Hematopoietic multipotent progenitor cell treated with erythropoietin and hydrocortisone succinate and interleukin-3 and kit ligand, for 6 days (in vitro differentiated cells): ENCODE measurements at regions not wholly inside any gene's neighbourhood (a gene's known extent, or its start where the extent isn't known, plus 50 kb on each side); places are given as distances from the start of the nearest gene placed in this dataset.

Source experiments
- DNase-seq: peaks from one replicate; pipeline ENCODE4 v3.0.0-alpha.2; 2015

DNA sequence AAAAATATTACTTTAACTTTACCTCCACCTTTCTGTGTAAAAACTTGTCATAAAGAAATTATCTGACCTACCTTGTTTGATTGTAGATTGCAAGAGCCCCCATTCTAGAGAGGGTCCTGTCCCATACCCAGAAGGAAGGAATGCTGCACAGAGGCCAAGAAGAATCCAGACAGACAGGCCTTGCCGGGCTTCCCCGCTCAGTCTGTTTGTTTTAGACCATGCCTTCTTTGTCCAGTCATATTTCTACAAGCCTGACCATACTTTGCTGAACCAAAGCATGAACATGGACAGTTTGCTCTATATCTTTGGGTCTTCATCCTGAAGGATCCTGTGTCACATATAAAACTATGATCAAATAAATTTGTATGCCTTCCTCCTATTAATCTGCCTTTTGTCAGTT lies 95.8 kb upstream of the MYCBP2 start:
- no peak for DNase-seq

DNA sequence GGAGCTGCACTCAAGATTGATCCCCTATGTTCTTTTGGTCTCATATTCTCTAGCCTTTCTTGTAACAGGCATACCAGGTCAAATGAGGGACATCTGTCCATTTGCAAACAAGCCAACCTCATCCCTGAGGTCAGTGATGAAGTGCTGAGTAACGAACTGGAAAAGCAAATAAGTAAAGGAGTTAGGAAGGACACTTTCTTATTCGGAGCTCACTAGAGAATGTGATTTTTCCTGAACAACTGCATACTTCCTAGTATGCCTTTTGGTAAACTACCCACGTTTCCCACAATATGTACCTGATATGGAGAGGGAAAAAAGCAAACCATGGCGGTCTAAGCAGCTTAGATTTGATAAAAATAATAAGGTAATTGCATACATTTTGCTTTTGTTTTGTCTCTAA lies 91.0 kb upstream of the MYCBP2 start:
- DNase-seq = no peak

DNA sequence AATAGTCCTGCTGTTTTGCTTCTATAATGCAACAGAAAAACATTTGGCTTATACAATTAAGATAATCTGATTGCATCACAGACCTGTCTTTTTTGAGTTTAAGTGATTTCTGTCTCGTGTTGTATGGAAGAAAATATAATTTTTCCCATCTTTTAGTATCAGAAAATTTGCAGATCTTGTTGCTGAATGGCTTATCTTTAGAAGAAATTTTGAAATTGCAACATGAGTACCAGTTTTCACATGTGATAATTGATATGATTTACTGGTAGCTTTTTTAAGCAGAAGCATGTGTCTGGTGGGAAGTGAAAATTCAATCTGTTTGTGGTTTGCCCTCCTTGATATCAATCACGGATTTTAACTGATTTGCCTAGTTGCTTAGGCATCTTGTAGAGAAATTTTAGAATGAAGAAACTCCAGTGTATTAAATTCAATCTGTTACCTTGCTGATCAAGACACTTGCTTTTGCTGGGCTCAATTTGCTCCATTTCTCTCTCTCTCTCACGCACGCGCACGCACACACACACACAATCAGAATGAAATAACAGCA lies 89.8 kb upstream of the MYCBP2 start:
- DNase-seq = peak; percentile 12

DNA sequence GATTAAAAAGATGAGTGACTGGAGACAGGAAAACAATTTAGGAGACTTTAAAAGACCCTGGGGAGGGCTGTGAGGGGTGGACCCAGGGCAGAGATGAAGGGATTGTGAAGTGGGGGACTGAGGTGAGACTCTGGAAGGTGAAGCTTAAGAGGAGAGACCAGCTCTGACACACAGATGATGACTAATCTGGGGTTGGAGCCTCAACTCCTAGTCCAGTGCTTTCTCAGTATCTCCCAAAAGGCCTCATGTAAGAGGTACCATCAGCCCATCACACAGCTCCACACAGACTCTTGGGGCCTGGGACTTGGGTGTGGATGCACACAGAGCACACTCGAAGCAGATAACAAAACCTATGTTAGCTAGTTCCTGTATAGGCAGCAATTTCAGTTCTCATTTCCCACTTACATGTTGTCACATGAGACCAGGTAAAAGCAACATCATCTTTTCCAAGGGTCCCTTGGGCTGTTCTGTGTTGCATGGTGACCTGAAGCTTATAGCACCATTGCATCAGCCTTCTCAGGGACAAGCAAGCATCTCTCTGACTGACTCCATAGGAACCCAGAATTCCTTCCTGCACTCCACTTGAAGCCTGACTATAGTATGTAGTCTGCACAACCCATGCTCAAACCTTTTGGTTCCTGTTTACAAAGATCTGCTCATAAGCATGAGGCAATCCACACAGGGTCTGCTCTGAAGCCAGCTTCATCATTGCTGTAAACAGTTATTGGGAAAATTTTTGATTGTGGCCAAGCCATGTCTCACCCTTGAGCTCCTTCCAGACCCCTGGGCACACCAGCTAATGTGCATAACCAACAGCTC lies 88.6 kb upstream of the MYCBP2 start:
- DNase-seq = no peak

DNA sequence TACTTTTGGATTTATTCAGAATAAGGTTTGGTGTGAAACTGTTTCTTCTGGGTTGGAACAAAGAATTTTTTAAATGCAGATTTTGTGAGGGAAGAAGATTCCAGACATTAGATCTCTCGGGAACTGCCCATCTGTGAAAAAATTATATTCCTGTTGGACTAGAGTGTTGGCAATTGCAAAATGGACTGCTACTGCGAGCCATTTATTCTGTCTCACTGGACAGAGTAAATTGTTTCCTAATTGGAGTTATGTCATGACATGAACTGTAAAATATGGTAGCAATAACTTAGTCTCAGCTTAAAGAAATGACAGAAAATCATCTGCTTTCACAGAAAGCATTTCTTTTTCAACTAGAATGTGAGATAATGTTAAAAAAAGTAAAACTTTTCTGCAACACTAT lies 86.0 kb upstream of the MYCBP2 start:
- no peak for DNase-seq

DNA sequence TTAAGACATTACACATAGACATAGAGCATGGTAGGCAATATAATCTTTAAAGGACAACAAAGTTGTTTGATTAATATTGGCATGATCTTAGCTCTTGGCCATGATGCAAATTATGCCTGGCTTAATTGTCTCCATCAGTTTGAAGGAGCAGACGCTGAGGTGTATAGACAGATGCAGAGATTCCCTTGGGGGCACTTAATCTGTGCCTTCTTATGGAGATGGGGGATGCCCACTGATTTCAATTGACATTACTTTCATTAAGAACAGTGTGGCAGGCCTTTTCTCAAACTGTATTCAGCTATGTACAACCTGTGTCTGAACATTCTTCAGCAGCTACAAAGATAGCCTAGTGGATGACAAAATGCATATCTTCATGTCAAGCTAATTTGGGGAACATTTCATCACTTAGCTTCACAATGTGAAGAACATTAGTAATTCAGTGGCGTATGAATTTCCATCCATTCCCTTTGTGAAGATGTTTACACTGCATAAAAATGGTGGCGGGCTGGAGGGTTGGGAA lies 85.3 kb upstream of the MYCBP2 start:
- no peak for DNase-seq

DNA sequence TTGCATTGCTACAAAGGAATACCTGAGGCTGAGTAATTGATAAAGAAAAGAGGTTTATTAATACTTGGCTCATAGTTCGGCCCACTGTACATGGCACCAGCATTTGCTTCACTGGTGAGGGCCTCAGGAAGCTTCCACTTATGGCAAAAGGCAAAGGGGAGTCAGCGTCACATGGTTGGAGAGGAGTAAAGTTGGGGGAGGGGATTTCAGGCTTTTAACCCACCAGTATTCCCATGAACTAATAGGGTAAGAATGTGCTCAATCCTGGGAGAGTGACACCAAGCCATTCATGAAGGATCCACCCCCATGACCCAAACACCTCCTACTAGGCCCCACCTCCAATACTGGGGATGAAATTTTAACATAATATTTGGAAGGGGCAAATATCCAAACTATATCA lies 82.5 kb upstream of the MYCBP2 start:
- DNase-seq = no peak

DNA sequence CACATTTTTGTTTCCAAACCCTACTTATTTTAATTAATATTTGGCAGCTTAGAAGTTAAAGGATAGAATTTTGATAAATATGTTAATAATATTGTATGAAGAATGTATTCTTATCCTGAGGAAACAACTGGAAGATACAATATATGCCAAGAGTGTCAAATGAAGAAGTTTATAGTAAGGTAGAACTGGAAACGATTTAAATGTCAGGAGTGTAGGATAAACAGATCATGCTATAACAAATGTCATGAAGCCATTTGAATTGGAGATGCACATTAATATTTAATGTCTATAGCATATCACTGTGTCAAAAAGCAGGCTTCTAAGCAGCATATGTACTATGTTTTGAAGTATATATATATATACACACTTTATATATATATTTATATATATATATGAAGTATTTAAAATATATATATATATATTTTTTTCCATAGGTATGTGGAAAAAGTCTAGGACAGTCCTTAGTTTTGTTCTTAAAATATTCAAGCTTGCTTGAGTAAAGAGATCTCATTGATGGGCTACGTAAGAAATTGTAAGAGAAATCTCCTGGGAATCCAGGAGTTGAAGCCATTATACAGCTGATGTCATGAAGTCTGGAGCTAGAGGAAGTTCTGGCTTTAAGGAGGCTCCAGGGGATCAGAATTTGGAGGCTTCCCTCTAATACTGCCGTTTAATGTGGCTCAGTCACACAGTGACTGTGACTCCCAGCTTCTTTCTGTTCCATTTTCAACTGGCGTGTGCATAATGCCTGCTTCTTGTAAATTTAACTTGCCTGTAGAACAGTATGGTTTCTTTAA lies 79.9 kb upstream of the MYCBP2 start:
- DNase-seq = no peak

DNA sequence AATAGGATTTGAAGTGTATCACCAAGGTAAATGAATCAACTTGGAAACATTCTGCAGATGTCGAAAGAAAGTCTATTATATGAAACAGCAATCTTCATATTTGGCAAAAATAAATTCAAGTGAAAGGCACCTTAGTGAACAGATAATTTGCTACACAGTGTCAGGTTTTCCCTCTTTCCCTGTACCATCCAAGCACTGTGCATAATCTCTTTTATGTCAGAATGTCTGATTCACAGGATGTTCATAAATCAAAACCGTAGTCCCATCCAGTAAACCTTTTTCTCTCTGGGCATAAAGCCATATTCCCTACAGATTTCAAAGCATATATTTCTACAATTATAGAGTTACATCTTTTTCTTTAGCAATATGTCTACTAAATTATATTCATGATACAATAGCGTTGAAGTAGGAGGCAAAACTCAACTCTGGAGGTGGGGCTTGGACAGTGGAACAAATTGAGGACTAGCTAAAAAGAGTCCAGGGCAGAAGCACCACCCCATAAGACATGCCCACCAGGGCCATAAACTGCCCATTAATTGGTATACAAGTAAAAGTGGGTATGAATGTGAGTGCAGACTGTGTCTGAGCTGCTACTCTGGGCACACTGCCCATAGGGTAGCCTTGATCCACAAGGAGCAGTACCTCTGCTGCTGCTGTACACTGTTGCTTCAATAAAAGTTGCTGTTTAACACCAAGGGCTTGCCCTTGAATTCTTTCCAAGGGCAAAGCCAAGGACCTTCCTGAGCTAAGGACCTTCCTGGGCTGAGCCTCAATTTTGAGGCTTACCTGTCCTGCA lies 72.1 kb upstream of the MYCBP2 start:
- DNase-seq = no peak

DNA sequence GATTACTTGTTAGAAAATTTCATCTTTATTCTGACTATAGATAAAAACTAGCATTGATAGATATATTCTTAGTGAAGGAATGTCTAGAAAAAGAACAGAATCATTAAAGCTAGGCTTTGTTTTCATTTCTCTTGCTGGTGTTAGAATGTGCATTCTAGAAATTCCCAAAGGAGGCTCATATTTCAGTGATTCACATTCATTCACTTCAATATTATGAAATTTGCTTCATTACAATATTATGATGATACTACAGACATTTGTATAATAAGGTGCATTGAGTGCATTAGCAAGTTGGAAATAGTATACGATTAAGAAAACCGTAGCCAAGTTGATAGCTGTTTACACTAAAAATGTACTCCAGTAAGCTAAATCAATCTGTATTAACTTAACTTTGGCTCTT lies 70.7 kb upstream of the MYCBP2 start:
- DNase-seq = no peak

DNA sequence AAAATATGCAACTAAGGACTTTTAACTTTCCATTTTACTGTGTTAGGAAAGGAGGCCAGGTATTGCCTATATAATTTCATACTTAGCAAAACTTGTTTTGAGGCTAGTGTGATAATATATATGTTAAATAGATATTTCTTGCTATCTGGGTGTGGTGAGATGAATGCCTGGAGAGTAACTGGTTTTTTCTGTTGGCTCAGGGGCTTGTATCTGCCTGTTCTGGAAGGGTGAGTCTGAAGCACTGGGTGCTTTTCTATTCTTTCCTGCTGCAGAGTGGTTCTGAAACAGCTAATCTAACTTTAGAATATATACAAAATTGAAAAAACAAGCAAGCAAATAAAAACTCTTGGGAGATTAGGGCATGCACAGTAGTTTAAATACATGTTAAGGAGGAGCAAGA lies 64.6 kb upstream of the MYCBP2 start:
- DNase-seq = no peak

DNA sequence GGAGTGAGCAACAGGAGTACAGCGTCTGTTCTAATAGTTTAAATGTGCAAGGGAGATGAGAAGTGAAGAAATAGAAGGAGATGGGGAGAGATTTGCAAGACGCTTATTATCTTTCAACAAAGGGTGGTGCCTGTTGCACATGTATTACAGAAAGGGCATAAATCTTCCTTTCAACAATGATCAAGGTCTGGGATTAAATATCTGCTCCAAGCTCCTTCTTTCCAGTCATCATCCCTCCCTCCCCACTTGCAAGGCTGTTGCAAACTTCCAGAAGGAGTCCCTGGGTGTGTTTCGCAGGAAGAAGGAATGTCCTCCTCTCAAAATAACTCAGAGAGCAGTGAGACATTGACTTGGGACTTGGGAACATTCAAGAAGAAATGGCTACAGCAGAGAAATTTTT lies 63.5 kb upstream of the MYCBP2 start:
- no peak for DNase-seq

DNA sequence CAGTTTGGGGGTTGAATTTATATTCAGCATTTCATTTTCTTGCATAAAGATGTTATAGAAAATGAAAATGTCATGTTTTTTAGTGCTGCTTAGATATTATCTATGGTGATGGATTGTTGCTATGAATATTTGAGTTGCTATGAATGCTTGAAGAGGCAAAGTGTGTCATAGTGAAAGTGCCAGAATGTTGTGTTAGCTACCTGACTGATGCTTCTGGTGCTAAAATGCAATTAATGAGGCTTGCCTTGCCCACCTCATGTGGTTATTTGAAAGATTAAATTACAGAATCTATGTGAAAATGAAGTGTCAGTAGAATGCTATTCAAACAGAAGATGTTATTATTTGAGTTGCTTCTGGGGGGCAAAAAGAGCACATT lies 62.7 kb upstream of the MYCBP2 start:
- DNase-seq = no peak

DNA sequence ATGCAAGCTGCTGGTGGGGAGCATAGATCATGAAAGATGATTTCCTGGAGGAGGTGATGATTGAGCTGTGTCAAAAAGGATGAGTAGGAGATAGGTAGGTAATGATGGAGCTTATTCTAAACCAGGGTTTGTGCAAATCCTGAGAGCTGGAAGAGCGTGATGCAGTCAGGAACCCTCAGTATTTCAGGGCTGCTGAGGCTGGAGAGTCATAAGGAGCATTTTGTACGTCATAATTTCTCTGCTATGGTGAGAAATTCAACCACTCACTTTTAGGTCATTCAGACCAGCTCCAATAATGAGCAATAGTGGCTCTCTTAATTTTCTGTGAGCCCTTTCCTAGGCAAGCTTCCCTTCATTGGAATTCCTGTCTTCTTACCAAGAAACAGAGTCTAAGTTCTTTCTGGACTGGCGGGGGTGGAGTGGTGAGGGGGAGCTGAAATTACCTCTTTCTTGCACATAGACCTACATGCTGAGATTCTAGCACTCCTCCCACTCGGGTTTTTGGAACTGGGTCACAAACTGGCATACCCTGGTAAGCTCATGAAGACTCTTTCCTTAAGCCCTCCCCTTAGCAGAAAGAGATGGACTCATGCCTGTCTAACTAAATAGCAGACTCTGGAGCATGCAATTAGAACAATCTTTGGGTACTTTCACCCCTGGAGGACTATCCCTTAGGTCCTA lies 62.2 kb upstream of the MYCBP2 start:
- DNase-seq = no peak

DNA sequence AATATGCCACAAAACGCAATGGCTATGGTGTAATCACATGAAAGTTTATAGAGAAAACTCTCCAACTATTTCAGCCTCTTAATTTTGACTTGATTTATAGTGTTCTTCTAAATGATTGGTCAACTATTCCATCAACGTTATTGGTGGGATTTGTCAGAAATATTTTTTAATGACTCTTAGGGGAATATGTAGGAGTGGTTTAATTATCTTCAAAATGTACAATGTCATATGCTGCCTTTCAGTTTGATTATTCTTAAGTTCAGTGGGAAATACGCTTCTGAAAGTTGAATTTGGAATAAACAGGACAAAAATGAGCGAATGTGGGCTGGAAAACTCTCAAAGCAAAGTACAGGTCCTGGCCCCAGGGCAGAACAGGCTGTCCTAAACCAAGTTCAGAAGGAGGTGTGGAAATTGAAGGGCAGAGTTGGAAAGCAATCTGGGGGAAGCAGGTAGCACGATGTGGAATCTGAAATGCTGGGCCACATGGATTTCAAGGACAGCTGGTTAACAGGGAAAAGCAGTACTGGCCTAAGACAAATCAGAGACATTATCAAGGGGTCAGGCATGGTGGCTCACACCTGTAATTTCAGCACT lies 60.8 kb upstream of the MYCBP2 start:
- no peak for DNase-seq

DNA sequence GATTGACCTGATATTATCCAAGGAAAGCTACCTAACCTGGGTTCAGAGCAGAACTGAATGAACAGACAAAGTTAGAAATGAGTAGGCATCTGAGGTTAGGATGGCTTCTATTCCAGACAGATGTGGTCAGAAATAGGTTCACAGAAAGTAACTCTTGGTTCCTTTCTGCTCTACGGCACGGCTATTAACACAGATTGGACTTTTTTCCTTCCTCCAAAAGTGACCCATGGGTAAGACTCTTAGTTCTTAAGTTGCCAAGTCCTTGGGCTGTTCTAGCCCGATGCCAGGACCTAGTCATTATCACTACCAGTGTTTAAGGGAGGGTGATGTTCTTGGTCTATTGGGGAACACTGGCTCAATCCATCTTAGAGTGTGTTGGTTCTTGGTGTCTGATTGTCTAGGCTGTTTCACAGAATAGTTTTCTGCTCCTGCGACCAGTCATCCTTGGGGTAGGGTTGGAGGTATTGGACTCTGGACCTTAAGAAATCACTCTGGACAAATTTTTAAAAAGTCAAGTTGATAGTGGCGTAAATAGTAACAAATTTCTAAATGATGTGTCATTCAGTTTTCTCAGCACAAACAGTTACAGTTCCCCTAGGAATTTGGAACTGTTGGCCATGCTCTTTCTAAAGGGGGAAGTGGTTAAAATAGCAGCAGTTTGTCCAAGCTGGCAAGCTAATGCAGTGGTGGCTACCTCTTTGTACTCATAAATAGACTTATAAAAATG lies 60.1 kb upstream of the MYCBP2 start:
- peak; percentile 36 for DNase-seq

DNA sequence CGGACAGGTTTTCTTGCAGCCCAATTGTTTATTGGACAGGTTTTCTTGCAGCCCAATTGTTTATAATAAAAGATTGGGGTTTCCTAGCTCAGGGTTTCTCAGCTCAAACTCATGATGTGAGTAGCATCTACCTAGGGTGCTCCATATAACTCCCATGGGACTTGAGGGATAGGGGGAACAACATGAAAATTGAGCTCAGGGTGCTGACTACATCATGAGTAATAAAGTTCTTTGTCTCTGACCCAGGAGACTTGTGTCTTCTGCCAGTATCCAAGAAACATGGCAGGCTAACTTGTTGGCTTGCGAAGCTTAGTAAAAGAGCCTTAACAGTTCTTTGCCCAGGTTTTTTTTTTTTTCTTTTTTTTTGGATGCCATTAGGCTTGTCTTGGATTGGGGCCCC lies 59.2 kb upstream of the MYCBP2 start:
- no peak for DNase-seq

DNA sequence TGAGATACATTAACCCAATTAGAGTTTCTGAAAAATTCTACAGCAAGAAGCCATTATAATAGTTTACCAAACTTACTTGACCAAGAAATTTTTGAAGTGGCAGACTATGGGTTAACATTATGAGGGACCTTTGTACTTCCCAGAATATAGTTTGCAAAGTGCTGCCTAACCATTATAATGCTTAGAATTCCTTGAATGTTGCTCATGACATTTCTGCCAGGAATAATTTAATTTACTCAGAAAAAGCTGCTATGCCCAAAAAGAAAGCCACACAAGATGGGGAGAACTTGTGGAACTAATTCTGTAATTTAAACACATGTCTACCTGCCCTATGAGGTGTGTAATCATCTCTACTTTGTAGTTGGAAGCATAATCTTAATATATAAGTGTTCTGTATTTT lies 58.1 kb upstream of the MYCBP2 start:
- DNase-seq = no peak

DNA sequence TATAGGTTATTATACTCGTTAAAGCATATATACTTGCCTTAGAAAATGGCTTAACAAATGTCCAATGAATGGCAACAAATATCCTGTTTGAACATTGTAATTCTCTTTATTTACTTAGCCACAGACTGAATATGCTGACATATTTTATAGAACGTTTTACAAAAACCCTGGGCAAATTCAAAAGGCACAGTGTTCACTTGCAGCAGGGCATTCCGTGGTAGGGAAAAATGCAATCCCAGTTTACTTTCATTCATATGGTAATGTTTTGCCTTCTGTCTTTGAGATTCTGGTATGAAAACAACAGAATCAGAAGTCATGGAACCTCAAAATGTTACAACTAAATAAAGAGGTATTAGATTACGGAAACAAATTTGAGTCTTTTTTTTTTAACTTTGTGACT lies 56.2 kb upstream of the MYCBP2 start:
- DNase-seq = no peak

DNA sequence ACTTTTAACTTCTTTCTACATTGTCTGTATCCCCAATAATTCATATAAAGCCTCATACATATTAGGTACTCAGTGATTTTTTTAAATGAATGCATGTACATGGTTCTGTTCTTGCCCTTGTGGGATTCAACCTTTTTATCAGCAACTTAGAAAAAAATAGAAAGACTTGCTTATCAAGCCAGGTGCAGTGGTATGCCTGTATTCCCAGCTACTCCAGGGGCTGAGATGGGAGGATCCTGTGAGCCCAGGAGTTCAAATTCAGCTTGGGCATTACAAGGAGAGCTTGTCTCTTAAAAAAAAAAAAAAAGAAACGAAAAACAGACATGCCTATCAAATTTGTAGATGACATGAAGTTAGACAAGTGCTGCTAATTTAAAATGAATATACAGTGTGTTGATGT lies 54.2 kb upstream of the MYCBP2 start:
- no peak for DNase-seq

DNA sequence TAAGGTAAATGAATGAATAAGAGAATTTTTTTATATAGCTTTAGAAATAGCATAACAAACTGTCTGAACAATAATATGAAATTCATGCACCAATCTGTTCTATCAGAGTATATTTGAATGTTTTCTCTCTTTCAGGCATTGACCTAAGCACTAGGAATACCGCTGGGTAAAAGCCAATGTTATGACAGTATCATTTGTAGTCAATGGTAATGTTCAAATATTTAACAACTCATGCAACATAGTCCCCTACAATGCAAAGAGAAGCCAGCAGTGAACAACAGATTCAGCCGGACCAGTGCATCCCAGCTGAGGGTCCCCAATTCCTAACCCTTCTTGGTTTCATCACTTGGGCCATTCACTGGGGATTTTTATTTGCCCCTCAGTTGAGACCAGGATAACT lies 52.6 kb upstream of the MYCBP2 start:
- DNase-seq = no peak

DNA sequence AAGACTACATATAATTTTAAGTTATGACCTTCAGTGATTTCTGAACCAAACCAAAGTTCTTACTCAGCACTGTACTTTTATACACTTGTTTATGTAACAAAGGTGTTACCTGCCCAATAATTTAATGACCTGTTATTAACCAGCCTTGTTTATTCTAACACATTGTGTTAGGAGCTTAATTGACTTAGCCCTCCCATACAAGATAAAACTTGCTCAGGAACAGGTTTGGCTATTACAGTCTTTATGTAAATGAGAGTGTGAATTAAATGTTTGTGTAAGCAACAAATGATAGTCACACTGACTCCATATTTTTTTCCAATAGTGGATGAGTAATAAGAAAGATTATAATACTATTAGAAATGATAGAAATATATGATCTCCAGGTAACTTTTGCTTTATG lies 51.8 kb upstream of the MYCBP2 start:
- no peak for DNase-seq
